ENCODE measurements at regions not wholly inside any gene's neighbourhood (a gene's known extent, or its start where the extent isn't known, plus 50 kb on each side); places are given as distances from the start of the nearest gene placed in this dataset.

DNA sequence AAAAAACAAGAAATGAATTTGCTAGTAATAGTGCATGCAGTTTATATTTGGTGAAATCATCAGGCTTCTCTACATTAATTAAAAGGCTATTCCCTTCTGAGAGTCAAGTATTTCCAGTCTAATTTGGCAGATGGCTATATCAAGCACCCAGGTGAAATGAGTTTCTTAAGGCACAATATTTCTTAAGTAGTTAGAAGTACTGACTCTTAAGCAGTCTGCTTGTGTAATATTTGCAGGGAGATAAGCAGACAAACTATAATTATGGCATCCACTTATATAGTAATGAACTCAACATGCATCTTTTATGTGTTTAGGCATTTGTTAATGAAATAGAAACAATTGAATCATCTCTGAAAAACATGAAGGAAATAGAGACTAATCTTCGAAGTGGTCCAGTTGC is 189.2 kb downstream of the UTRN start:
- no peak for TF ChIP-seq EZH2 (IDR thresholded peaks at IDR 0.05; ENCODE audit: low read depth, unreplicated experiment)
- no peak for TF ChIP-seq CTCF (conservative IDR thresholded peaks at IDR 0.05; ENCODE audit: low read depth in 2 of 2)
- TF ChIP-seq POLR2AphosphoS5 (IDR thresholded peaks at IDR 0.05; ENCODE audit: low read depth): no peak
- TF ChIP-seq REST (IDR thresholded peaks at IDR 0.05; ENCODE audit: unreplicated experiment): no peak

All from GM23338 (cell line).